Keratinocyte (primary cell): ENCODE measurements at regions not wholly inside any gene's neighbourhood (a gene's known extent, or its start where the extent isn't known, plus 50 kb on each side); places are given as distances from the start of the nearest gene placed in this dataset.

Experiments
- DNase-seq: peaks from one replicate; pipeline ENCODE4 v3.0.0-alpha.2; 2011; ENCODE audit warnings: low read depth, missing footprints, low spot score
- FAIRE-seq: peaks from 2 replicates; lab custom pipeline; 2011; peaks lifted over from hg19 to GRCh38; lab: Jason Lieb, UNC
- H2AFZ ChIP-seq: 2 replicates; pipeline ENCODE4 v1.6.0; 2012; ENCODE audit warnings: low read length, control low read depth, inconsistent platforms; ENCODE audit not compliant: control insufficient read depth
- H3K27ac ChIP-seq: 2 replicates; pipeline ENCODE4 v1.5.1; 2011; ENCODE audit warnings: low read length; ENCODE audit not compliant: control insufficient read depth, insufficient read depth
- H3K27me3 ChIP-seq: 3 replicates; pipeline ENCODE4 v1.6.0; 2011; ENCODE audit warnings: low read length; ENCODE audit not compliant: control insufficient read depth, insufficient read depth; ENCODE audit errors: extremely low read depth
- H3K36me3 ChIP-seq, 2 experiments: 2 replicates in 1 of 2; 3 replicates in 1 of 2; pipeline ENCODE4 v1.5.1; 2011; ENCODE audit warnings: low read length in 2 of 2, mild to moderate bottlenecking in 1 of 2; ENCODE audit not compliant: control insufficient read depth in 2 of 2, insufficient read depth in 2 of 2; ENCODE audit errors: extremely low read depth in 1 of 2
- H3K4me1 ChIP-seq: 3 replicates; pipeline ENCODE4 v1.5.1; 2011; ENCODE audit warnings: low read length; ENCODE audit not compliant: control insufficient read depth, insufficient read depth; ENCODE audit errors: extremely low read depth
- H3K4me2 ChIP-seq: 3 replicates; pipeline ENCODE4 v1.6.0; 2011; ENCODE audit warnings: low read depth, low read length; ENCODE audit not compliant: control insufficient read depth, insufficient read depth; ENCODE audit errors: extremely low read depth
- H3K4me3 ChIP-seq, 3 experiments: fragments of 200-600 bp in 1 of 3; sonication (generic) in 1 of 3; 2 replicates in 2 of 3; 3 replicates in 1 of 3; pipeline ENCODE4 v1.5.1; 2011 to 2016; ENCODE audit warnings: low read length in 3 of 3, mild to moderate bottlenecking in 3 of 3, control low read depth in 2 of 3, inconsistent platforms in 1 of 3, low read depth in 1 of 3, mixed read lengths in 1 of 3, mixed run types in 1 of 3, moderate library complexity in 1 of 3; ENCODE audit not compliant: control insufficient read depth in 2 of 3, insufficient read depth in 2 of 3; ENCODE audit errors: extremely low read depth in 1 of 3
- H3K79me2 ChIP-seq: 2 replicates; pipeline ENCODE4 v1.6.0; 2012; ENCODE audit warnings: low read length; ENCODE audit not compliant: control insufficient read depth, insufficient read depth
- H3K9ac ChIP-seq: 3 replicates; pipeline ENCODE4 v1.6.0; 2011; ENCODE audit warnings: low read length; ENCODE audit not compliant: control insufficient read depth, insufficient read depth; ENCODE audit errors: extremely low read depth
- H3K9me1 ChIP-seq: 3 replicates; pipeline ENCODE4 v1.6.0; 2011; ENCODE audit warnings: low read length; ENCODE audit not compliant: control insufficient read depth, insufficient read depth; ENCODE audit errors: extremely low read depth
- H3K9me3 ChIP-seq: 2 replicates; pipeline ENCODE4 v1.5.1; 2012; ENCODE audit warnings: low read depth, low read length; ENCODE audit not compliant: control insufficient read depth
- H4K20me1 ChIP-seq: 3 replicates; pipeline ENCODE4 v1.6.0; 2011; ENCODE audit warnings: low read length; ENCODE audit not compliant: control insufficient read depth, insufficient read depth; ENCODE audit errors: extremely low read depth
- EZH2 ChIP-seq: IDR thresholded peaks from one replicate; pipeline ENCODE4 v1.6.1; 2012; ENCODE audit warnings: inconsistent platforms, mild to moderate bottlenecking, low read length, moderate library complexity
- dilution Hi-C: fragments of 300-500 bp; cut with MboI; formaldehyde crosslinking; loops from one replicate; pipeline ENCODE4 v1.7.0; 2020; ENCODE audit warnings: low sequenced_read_pairs; ENCODE audit not compliant: extremely low pct_ligation_motif_present
- TF ChIP-seq, protein P1 (sequence below), 3 experiments: IDR thresholded peaks in 1 of 3; conservative IDR thresholded peaks in 1 of 3; optimal IDR thresholded peaks in 1 of 3; 2 replicates in 2 of 3; 3 replicates in 1 of 3; pipeline versions ENCODE3 to v1.5.1; 2011; ENCODE audit warnings: low read length in 3 of 3, mild to moderate bottlenecking in 3 of 3, moderate library complexity in 2 of 3, control low read depth in 1 of 3, inconsistent platforms in 1 of 3; ENCODE audit not compliant: insufficient read depth in 2 of 3; ENCODE audit errors: extremely low read depth in 1 of 3

DNA sequence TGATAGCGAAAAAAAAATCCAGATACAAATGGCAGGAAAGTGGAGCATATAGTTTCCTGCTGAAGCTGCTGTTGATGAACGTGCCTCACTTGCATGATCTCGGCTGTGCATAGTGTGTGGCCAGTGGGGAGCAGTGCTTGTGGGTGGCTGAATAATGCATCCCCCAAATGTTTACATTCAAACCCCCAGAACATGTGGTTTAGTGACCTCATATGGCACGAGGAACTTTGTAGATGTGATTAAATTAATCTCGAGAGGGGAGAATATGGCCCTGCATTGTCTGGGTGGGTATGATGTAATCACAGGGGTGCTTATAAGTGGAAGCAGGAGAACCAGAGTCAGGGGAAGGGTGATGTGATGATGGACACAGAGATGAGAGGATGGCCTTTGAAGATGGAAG, 425.0 kb downstream of the TMEM121 start:
- no peaks in the 10 kb centered on the region for H3K79me2 ChIP-seq
- no peaks in the 10 kb centered on the region for H4K20me1 ChIP-seq
- H3K4me1 ChIP-seq, result no peaks in the 10 kb centered on the region
- dilution Hi-C loops, result no loop called here
- H3K27ac ChIP-seq, result no peak overlapping the region
- FAIRE-seq (no peak), DNase-seq (no peak)
- TF ChIP-seq EZH2, result no peak
- TF ChIP-seq, protein P1, sequence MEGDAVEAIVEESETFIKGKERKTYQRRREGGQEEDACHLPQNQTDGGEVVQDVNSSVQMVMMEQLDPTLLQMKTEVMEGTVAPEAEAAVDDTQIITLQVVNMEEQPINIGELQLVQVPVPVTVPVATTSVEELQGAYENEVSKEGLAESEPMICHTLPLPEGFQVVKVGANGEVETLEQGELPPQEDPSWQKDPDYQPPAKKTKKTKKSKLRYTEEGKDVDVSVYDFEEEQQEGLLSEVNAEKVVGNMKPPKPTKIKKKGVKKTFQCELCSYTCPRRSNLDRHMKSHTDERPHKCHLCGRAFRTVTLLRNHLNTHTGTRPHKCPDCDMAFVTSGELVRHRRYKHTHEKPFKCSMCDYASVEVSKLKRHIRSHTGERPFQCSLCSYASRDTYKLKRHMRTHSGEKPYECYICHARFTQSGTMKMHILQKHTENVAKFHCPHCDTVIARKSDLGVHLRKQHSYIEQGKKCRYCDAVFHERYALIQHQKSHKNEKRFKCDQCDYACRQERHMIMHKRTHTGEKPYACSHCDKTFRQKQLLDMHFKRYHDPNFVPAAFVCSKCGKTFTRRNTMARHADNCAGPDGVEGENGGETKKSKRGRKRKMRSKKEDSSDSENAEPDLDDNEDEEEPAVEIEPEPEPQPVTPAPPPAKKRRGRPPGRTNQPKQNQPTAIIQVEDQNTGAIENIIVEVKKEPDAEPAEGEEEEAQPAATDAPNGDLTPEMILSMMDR (optimal IDR thresholded peaks at IDR 0.05 in 1 of 3, IDR thresholded peaks at IDR 0.05 in 1 of 3, conservative IDR thresholded peaks at IDR 0.05 in 1 of 3; ENCODE audit: extremely low read depth in 1 of 3, insufficient read depth in 2 of 3, low read length in 3 of 3), result no peak
- no peak overlapping the region for H3K9ac ChIP-seq
- H3K27me3 ChIP-seq, result no peaks in the 10 kb centered on the region
- H3K4me2 ChIP-seq, result no peak overlapping the region
- no peaks in the 10 kb centered on the region for H3K9me3 ChIP-seq
- no peak overlapping the region for H3K4me3 ChIP-seq
- no peaks in the 10 kb centered on the region for H3K36me3 ChIP-seq
- H3K9me1 ChIP-seq, result no peaks in the 10 kb centered on the region
- no peak overlapping the region for H2AFZ ChIP-seq

DNA sequence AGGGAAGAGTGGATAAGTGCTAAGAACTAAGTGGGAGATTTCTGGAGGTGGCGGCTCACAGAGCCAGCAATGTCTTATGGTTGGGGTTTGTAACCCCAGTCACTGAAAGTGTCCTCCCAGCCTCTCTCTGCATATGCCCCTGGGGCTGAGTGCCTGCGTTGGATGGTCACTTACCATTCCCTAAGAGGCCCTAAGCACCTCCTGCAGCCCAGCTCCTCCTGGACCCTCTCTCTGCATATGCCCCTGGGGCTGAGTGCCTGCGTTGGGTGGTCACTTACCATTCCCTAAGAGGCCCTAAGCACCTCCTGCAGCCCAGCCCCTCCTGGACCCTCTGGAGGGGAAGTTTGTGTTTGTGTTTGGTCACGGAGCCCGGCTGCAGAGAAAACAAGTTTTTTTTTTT, 425.8 kb downstream of the TMEM121 start:
- no peak overlapping the region for H3K27ac ChIP-seq
- H3K4me2 ChIP-seq, result no peak overlapping the region
- no peaks in the 10 kb centered on the region for H3K9me1 ChIP-seq
- no peak for TF ChIP-seq EZH2
- TF ChIP-seq, protein P1 (optimal IDR thresholded peaks at IDR 0.05 in 1 of 3, IDR thresholded peaks at IDR 0.05 in 1 of 3, conservative IDR thresholded peaks at IDR 0.05 in 1 of 3; ENCODE audit: extremely low read depth in 1 of 3, insufficient read depth in 2 of 3, low read length in 3 of 3), result no peak
- H3K4me1 ChIP-seq, result no peaks in the 10 kb centered on the region
- H3K9me3 ChIP-seq, result no peaks in the 10 kb centered on the region
- no peaks in the 10 kb centered on the region for H3K27me3 ChIP-seq
- H3K79me2 ChIP-seq, result no peaks in the 10 kb centered on the region
- H3K9ac ChIP-seq, result no peak overlapping the region
- no peak for DNase-seq
- no peaks in the 10 kb centered on the region for H4K20me1 ChIP-seq
- no peak overlapping the region for H3K4me3 ChIP-seq
- H2AFZ ChIP-seq, result no peak overlapping the region
- dilution Hi-C loops, result no loop called here
- H3K36me3 ChIP-seq, result no peaks in the 10 kb centered on the region
- FAIRE-seq, result no peak
